GM13977 (cell line): ENCODE measurements at regions not wholly inside any gene's neighbourhood (a gene's known extent, or its start where the extent isn't known, plus 50 kb on each side); places are given as distances from the start of the nearest gene placed in this dataset.
"Not testable (repeated sequence)": the region's sequence is repeated elsewhere in the genome, so short reads cannot be mapped to it uniquely, and the experiment has no call there.

Experiments
- DNase-seq: peaks from one replicate; pipeline ENCODE4 v3.0.0; 2012; ENCODE audit warnings: low spot score
- in situ Hi-C: fragments of 300-500 bp; cut with MboI; formaldehyde crosslinking; loops from one replicate; pipeline ENCODE4 v1.12.0; 2022; ENCODE audit warnings: low sequenced_read_pairs, low pct_unique_long_range_greater_than_20kb, mixed read lengths, inconsistent platforms; ENCODE audit not compliant: unreplicated experiment
- TF ChIP-seq, protein P1 (sequence below): IDR thresholded peaks from 2 replicates; pipeline ENCODE4 v1.5.1; 2012; ENCODE audit warnings: mild to moderate bottlenecking, control low read depth; ENCODE audit not compliant: insufficient read depth; ENCODE audit errors: extremely low read depth, missing control alignments

- no peak for DNase-seq
- TF ChIP-seq, protein P1, sequence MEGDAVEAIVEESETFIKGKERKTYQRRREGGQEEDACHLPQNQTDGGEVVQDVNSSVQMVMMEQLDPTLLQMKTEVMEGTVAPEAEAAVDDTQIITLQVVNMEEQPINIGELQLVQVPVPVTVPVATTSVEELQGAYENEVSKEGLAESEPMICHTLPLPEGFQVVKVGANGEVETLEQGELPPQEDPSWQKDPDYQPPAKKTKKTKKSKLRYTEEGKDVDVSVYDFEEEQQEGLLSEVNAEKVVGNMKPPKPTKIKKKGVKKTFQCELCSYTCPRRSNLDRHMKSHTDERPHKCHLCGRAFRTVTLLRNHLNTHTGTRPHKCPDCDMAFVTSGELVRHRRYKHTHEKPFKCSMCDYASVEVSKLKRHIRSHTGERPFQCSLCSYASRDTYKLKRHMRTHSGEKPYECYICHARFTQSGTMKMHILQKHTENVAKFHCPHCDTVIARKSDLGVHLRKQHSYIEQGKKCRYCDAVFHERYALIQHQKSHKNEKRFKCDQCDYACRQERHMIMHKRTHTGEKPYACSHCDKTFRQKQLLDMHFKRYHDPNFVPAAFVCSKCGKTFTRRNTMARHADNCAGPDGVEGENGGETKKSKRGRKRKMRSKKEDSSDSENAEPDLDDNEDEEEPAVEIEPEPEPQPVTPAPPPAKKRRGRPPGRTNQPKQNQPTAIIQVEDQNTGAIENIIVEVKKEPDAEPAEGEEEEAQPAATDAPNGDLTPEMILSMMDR = no peak
- in situ Hi-C loops = no loop called here
These were observed 641.5 kb upstream of the NECTIN3 start for GRCh38 chr3:110430146-110430545.

- in situ Hi-C loops = no loop called here
- no peak for DNase-seq
- TF ChIP-seq, protein P1 = no peak
These were observed 635.4 kb upstream of the NECTIN3 start for GRCh38 chr3:110436209-110436608.

- DNase-seq, in situ Hi-C loops: not testable (repeated sequence)
These were observed 631.5 kb upstream of the NECTIN3 start for GRCh38 chr3:110440066-110440653.

GRCh38 chr3:110454066-110454465 lies 617.5 kb upstream of the NECTIN3 start:
- in situ Hi-C loops = no loop called here
- TF ChIP-seq, protein P1 = no peak
- DNase-seq = no peak

DNA sequence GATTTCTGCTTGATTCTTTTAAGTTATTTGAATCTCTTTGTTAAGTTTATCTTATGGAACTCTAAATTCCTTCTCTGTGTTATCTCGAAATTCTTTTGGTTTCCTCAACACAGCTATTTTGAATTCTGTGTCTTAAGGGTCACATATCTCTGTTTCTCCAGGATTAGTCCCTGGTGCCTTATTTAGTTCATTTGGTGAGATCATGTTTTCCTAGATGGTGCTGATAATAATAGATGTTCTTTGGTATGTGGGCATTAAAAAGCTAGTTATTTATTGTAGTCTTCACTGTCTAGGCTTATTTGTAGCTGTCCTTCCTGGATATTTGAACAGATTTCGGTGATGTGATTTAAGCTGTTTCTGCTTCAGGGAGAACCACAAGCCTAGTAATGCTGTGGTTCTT lies 615.6 kb upstream of the NECTIN3 start:
- in situ Hi-C loops = no loop called here
- TF ChIP-seq, protein P1 = no peak

GRCh38 chr3:110456438-110457138 lies 615.0 kb upstream of the NECTIN3 start:
- TF ChIP-seq, protein P1 = no peak
- in situ Hi-C loops = no loop called here
- no peak for DNase-seq

More for the DNA sequence above, 615.6 kb upstream of the NECTIN3 start:
- DNase-seq = no peak

- in situ Hi-C loops = no loop called here
These were observed 614.1 kb upstream of the NECTIN3 start for GRCh38 chr3:110457508-110457907.

More at GRCh38 chr3:110457508-110457907, 614.1 kb upstream of the NECTIN3 start:
- no peak for DNase-seq
- TF ChIP-seq, protein P1 = no peak
